ENCODE measurements at regions not wholly inside any gene's neighbourhood (a gene's known extent, or its start where the extent isn't known, plus 50 kb on each side); places are given as distances from the start of the nearest gene placed in this dataset.

- intact Hi-C loops (cut with DNase I): no loop called here
- no peak overlapping the region for H3K27ac ChIP-seq
- H3K9me3 ChIP-seq: no peaks in the 10 kb centered on the region
- no peak overlapping the region for H3K4me3 ChIP-seq
- ATAC-seq (no peak), DNase-seq (no peak)
- no peaks in the 10 kb centered on the region for H3K27me3 ChIP-seq
- no peaks in the 10 kb centered on the region for H3K4me1 ChIP-seq
- TF ChIP-seq CTCF (IDR thresholded peaks at IDR 0.05): no peak
- no peaks in the 10 kb centered on the region for H3K36me3 ChIP-seq
These were observed 367.9 kb downstream of the FAM133A start for GRCh38 chrX:94041881-94042280.

- ATAC-seq: no peak
- H3K27ac ChIP-seq: no peak overlapping the region
- no peaks in the 10 kb centered on the region for H3K9me3 ChIP-seq
- no peak for TF ChIP-seq CTCF (IDR thresholded peaks at IDR 0.05)
- H3K36me3 ChIP-seq: no peaks in the 10 kb centered on the region
- no peak overlapping the region for H3K4me3 ChIP-seq
- no peaks in the 10 kb centered on the region for H3K4me1 ChIP-seq
- H3K27me3 ChIP-seq: no peaks in the 10 kb centered on the region
- intact Hi-C loops (cut with DNase I): no loop called here
- DNase-seq: no peak
These were observed 371.7 kb downstream of the FAM133A start for GRCh38 chrX:94045724-94046123.

GRCh38 chrX:94051926-94052325 lies 377.9 kb downstream of the FAM133A start:
- intact Hi-C loops (cut with DNase I): no loop called here
- H3K4me3 ChIP-seq: no peak overlapping the region
- H3K9me3 ChIP-seq: no peaks in the 10 kb centered on the region
- TF ChIP-seq CTCF (IDR thresholded peaks at IDR 0.05): no peak
- H3K27ac ChIP-seq: no peak overlapping the region
- ATAC-seq: no peak
- no peaks in the 10 kb centered on the region for H3K36me3 ChIP-seq
- peaks cover 0 to 5% of the 10 kb centered on the region in 2 donors for H3K27me3 ChIP-seq
- H3K4me1 ChIP-seq: no peaks in the 10 kb centered on the region
- no peak for DNase-seq

- Histone ChIP-seq H3K27me3 (peaks cover 0 to 5% of the 10 kb centered on the region in 2 donors), H3K36me3 (no peaks in the 10 kb centered on the region), H3K4me1 (no peaks in the 10 kb centered on the region), H3K4me3 (no peak overlapping the region), H3K27ac (no peak overlapping the region), H3K9me3 (no peaks in the 10 kb centered on the region)
- no peak for DNase-seq
- ATAC-seq: peak; percentile 37
- intact Hi-C loops (cut with DNase I): no loop called here
- no peak for TF ChIP-seq CTCF (IDR thresholded peaks at IDR 0.05)
These were observed 379.6 kb downstream of the FAM133A start for GRCh38 chrX:94053575-94053974.

- Histone ChIP-seq H3K9me3 (no peaks in the 10 kb centered on the region), H3K36me3 (no peaks in the 10 kb centered on the region), H3K27me3 (peaks cover 0 to 5% of the 10 kb centered on the region in 2 donors), H3K4me3 (no peak overlapping the region), H3K4me1 (no peaks in the 10 kb centered on the region), H3K27ac (no peak overlapping the region)
- no peak for TF ChIP-seq CTCF (IDR thresholded peaks at IDR 0.05)
- ATAC-seq: no peak
- intact Hi-C loops (cut with DNase I): no loop called here
- no peak for DNase-seq
These were observed 383.4 kb downstream of the FAM133A start for GRCh38 chrX:94057385-94057784.

All from left lung (tissue), 4 donors.